B cell (primary cell): ENCODE measurements at regions not wholly inside any gene's neighbourhood (a gene's known extent, or its start where the extent isn't known, plus 50 kb on each side); places are given as distances from the start of the nearest gene placed in this dataset.

ENCODE experiments used
- ATAC-seq: fragments of 200-7000 bp; cut with Tn5 transposase; one replicate; pipeline ENCODE4 v1.10.0; 2021; ENCODE audit warnings: low read depth, mild to moderate bottlenecking, moderate number of reproducible peaks, moderate library complexity
- CTCF ChIA-PET: fragments of 350-600 bp; sonication (Branson Sonifier 250); formaldehyde crosslinking; loops from one replicate; lab custom pipeline; 2021; ENCODE audit warnings: antibody characterized with exemption, inconsistent platforms; lab: Charles Lee
- POLR2A ChIA-PET: fragments of 350-600 bp; sonication (Branson Sonifier 250); formaldehyde crosslinking; loops from one replicate; lab custom pipeline; 2021; ENCODE audit warnings: antibody characterized with exemption; lab: Charles Lee
- DNase-seq: peaks from one replicate; pipeline ENCODE4 v3.0.0; 2013
- H2AFZ ChIP-seq: 2 replicates; pipeline ENCODE4 v1.6.1; 2012; ENCODE audit warnings: mild to moderate bottlenecking, low read depth, low read length; ENCODE audit not compliant: insufficient read depth, poor library complexity, severe bottlenecking
- H3K27ac ChIP-seq, 2 donors: 1 replicate in 1 of 2; 2 replicates in 1 of 2; pipeline ENCODE4 v1.5.1; 2012 to 2013; ENCODE audit warnings: low read length in 2 of 2, mild to moderate bottlenecking in 2 of 2, moderate library complexity in 1 of 2
- H3K27me3 ChIP-seq, 4 experiments: fragments of 200-600 bp in 1 of 4; sonication (generic) in 1 of 4; replicated peaks in 1 of 4; 1 replicate in 2 of 4; 2 replicates in 2 of 4; pipeline versions ENCODE4 v1.6.1 to v1.7.0; 2013 to 2016; ENCODE audit warnings: low read length in 3 of 4, mild to moderate bottlenecking in 2 of 4, mixed read lengths in 1 of 4, moderate library complexity in 1 of 4; ENCODE audit not compliant: insufficient read depth in 4 of 4, control insufficient read depth in 3 of 4; ENCODE audit errors: control extremely low read depth in 1 of 4
- H3K36me3 ChIP-seq, 2 experiments: replicated peaks in 1 of 2; 1 replicate in 1 of 2; 2 replicates in 1 of 2; pipeline versions ENCODE4 v1.6.1 to v1.7.1; 2013; ENCODE audit warnings: low read length in 1 of 2; ENCODE audit not compliant: insufficient read depth in 2 of 2, control insufficient read depth in 1 of 2; ENCODE audit errors: control extremely low read depth in 1 of 2, extremely low read depth in 1 of 2
- H3K4me1 ChIP-seq, 2 donors: fragments of 200-600 bp in 1 of 2; sonication (generic) in 1 of 2; 1 replicate in 1 of 2; 2 replicates in 1 of 2; pipeline versions ENCODE4 v1.5.1 to v1.6.1; 2013 to 2017; ENCODE audit warnings: low read length in 2 of 2; ENCODE audit not compliant: control insufficient read depth in 2 of 2, insufficient read depth in 2 of 2
- H3K4me2 ChIP-seq: replicated peaks from 2 replicates; pipeline ENCODE3; 2012; ENCODE audit warnings: mild to moderate bottlenecking, low read depth, low read length; ENCODE audit not compliant: poor library complexity, severe bottlenecking
- H3K4me3 ChIP-seq, 5 experiments: fragments of 200-600 bp in 1 of 5; sonication (generic) in 1 of 5; 1 replicate in 3 of 5; 2 replicates in 2 of 5; pipeline versions ENCODE4 v1.5.1 to v1.7.0; 2011 to 2016; ENCODE audit warnings: low read length in 4 of 5, mild to moderate bottlenecking in 4 of 5, low read depth in 2 of 5, control low read depth in 1 of 5, moderate library complexity in 1 of 5; ENCODE audit not compliant: insufficient read depth in 1 of 5; ENCODE audit errors: control extremely low read depth in 1 of 5, extremely low read depth in 1 of 5
- H3K79me2 ChIP-seq: fragments of 200-600 bp; sonication (generic); one replicate; pipeline ENCODE4 v1.6.0; 2016; ENCODE audit warnings: low read length; ENCODE audit not compliant: control insufficient read depth, insufficient read depth
- H3K9ac ChIP-seq: fragments of 200-600 bp; sonication (generic); 2 replicates; pipeline ENCODE4 v1.6.1; 2017; ENCODE audit warnings: mild to moderate bottlenecking, low read length, moderate library complexity
- H3K9me3 ChIP-seq, 3 donors: one replicate each; pipeline versions ENCODE4 v1.6.1 to v1.7.1; 2013; ENCODE audit warnings: low read length in 2 of 3; ENCODE audit not compliant: control insufficient read depth in 2 of 3, insufficient read depth in 1 of 3; ENCODE audit errors: control extremely low read depth in 1 of 3
- H4K20me1 ChIP-seq: 2 replicates; pipeline ENCODE4 v1.6.0; 2012; ENCODE audit warnings: mild to moderate bottlenecking, low read length; ENCODE audit not compliant: insufficient read depth, control insufficient read depth, poor library complexity, severe bottlenecking
- H3K27ac Mint-ChIP-seq: one replicate; pipeline ENCODE4 v1.8.0; 2021; ENCODE audit warnings: mixed read lengths
- H3K27me3 Mint-ChIP-seq: one replicate; pipeline ENCODE4 v1.8.0; 2021; ENCODE audit warnings: mixed read lengths
- H3K4me1 Mint-ChIP-seq: one replicate; pipeline ENCODE4 v1.8.0; 2021; ENCODE audit warnings: mixed read lengths
- H3K4me3 Mint-ChIP-seq: one replicate; pipeline ENCODE4 v1.8.0; 2021; ENCODE audit warnings: mixed read lengths
- H3K9me3 Mint-ChIP-seq: one replicate; pipeline ENCODE4 v1.8.0; 2022; ENCODE audit warnings: mixed read lengths; ENCODE audit not compliant: insufficient read depth
- EZH2 ChIP-seq: IDR thresholded peaks from 2 replicates; pipeline ENCODE4 v1.6.1; 2012; ENCODE audit warnings: borderline replicate concordance, low read depth, mild to moderate bottlenecking, moderate library complexity, low read length; ENCODE audit not compliant: insufficient read depth, poor library complexity, severe bottlenecking
- WGBS: methylation state at CpG from one replicate; pipeline ENCODE4 v1.1.5; 2013; ENCODE audit warnings: missing lambda C conversion rate; ENCODE audit not compliant: insufficient coverage; 5-methylcytosine and 5-hydroxymethylcytosine counted together
- intact Hi-C: fragments of 100-400 bp; cut with micrococcal nuclease; formaldehyde crosslinking; loops from one replicate; pipeline ENCODE4 v1.10.0; 2022
- TF ChIP-seq, protein P1 (sequence below): fragments of 200-600 bp; IDR thresholded peaks from one replicate; pipeline ENCODE4 v1.8.0; 2022; ENCODE audit warnings: antibody characterized with exemption, mild to moderate bottlenecking

DNA sequence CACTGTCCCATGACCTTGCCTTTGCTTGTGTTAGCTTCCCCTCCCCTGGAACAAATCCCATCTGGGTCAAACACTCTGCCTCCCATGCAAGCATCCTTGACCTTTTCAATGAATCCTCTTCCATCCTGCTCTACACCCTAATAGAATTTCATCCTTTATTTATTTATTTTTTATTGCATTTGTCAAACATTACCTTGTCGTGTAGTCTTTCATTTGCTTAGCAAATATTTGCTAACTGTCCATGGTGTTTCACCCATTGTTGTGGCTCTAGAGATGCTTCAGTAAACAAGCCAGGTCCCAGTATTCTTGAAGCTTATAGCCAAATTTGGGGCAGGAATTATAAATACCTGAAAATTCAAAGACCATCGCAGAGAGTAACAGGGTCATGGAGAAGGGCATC lies 51.0 kb upstream of the MRTFB start:
- H3K4me1 Mint-ChIP-seq, result peaks cover 2% of the 10 kb centered on the region
- H3K27me3 Mint-ChIP-seq, result peaks cover 11% of the 10 kb centered on the region
- intact Hi-C loops, result no loop called here
- POLR2A ChIA-PET, result no interaction called here
- Histone ChIP-seq H3K27me3 (peaks cover 0 to 3% (median 0%) of the 10 kb centered on the region in 4 experiments), H3K79me2 (no peaks in the 10 kb centered on the region), H3K36me3 (no peaks in the 10 kb centered on the region), H3K27ac (no peak overlapping the region), H3K4me3 (no peak overlapping the region), H2AFZ (no peak overlapping the region), H4K20me1 (no peaks in the 10 kb centered on the region), H3K9ac (no peak overlapping the region), H3K4me2 (no peak overlapping the region), H3K4me1 (no peaks in the 10 kb centered on the region), H3K9me3 (no peaks in the 10 kb centered on the region)
- no peak for DNase-seq
- TF ChIP-seq EZH2, result no peak
- TF ChIP-seq, protein P1, sequence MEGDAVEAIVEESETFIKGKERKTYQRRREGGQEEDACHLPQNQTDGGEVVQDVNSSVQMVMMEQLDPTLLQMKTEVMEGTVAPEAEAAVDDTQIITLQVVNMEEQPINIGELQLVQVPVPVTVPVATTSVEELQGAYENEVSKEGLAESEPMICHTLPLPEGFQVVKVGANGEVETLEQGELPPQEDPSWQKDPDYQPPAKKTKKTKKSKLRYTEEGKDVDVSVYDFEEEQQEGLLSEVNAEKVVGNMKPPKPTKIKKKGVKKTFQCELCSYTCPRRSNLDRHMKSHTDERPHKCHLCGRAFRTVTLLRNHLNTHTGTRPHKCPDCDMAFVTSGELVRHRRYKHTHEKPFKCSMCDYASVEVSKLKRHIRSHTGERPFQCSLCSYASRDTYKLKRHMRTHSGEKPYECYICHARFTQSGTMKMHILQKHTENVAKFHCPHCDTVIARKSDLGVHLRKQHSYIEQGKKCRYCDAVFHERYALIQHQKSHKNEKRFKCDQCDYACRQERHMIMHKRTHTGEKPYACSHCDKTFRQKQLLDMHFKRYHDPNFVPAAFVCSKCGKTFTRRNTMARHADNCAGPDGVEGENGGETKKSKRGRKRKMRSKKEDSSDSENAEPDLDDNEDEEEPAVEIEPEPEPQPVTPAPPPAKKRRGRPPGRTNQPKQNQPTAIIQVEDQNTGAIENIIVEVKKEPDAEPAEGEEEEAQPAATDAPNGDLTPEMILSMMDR, result no peak
- no peak overlapping the region for H3K27ac Mint-ChIP-seq
- 100% methylated on average over 1 of the region's 2 CpGs for WGBS
- no peak for ATAC-seq
- H3K4me3 Mint-ChIP-seq, result no peak overlapping the region
- CTCF ChIA-PET, result interaction anchor here (0.7 kb wide), 1 partner anchor 100 kb away, joined by 3 read pairs; the partner anchor contains the start of gene ERCC4
- H3K9me3 Mint-ChIP-seq, result no peaks in the 10 kb centered on the region
